GM12892 (cell line): ENCODE measurements at regions not wholly inside any gene's neighbourhood (a gene's known extent, or its start where the extent isn't known, plus 50 kb on each side); places are given as distances from the start of the nearest gene placed in this dataset.

Source experiments
- POLR2A ChIP-seq: IDR thresholded peaks from 2 replicates; pipeline ENCODE4 v1.6.1; 2011; ENCODE audit warnings: low read depth, low read length, control low read depth
- POLR2AphosphoS5 ChIP-seq: IDR thresholded peaks from 2 replicates; pipeline ENCODE4 v1.6.1; 2011; ENCODE audit warnings: low read depth, low read length, control low read depth
- TAF1 ChIP-seq: IDR thresholded peaks from 2 replicates; pipeline ENCODE4 v1.6.1; 2011; ENCODE audit warnings: low read depth, mild to moderate bottlenecking, control low read depth, low read length, borderline replicate concordance

GRCh38 chr21:45592626-45593134 lies 50.4 kb upstream of the SLC19A1 start:
- TF ChIP-seq POLR2AphosphoS5: no peak
- TF ChIP-seq POLR2A: no peak
- TF ChIP-seq TAF1: no peak
